ENCODE measurements at regions not wholly inside any gene's neighbourhood (a gene's known extent, or its start where the extent isn't known, plus 50 kb on each side); places are given as distances from the start of the nearest gene placed in this dataset.

- no peak for TF ChIP-seq ZFX (IDR thresholded peaks at IDR 0.05; ENCODE audit: borderline replicate concordance)
- no peak for TF ChIP-seq CTCF (IDR thresholded peaks at IDR 0.05)
- H3K27ac ChIP-seq, result no peak overlapping the region
Observed at GRCh38 chr18:57909620-57910019, 106.5 kb upstream of the ATP8B1 start.

- TF ChIP-seq CTCF (IDR thresholded peaks at IDR 0.05), result no peak
- no peak for TF ChIP-seq ZFX (IDR thresholded peaks at IDR 0.05; ENCODE audit: borderline replicate concordance)
- no peak overlapping the region for H3K27ac ChIP-seq
Observed at GRCh38 chr18:57908092-57908491, 105.0 kb upstream of the ATP8B1 start.

GRCh38 chr18:57907550-57907949 lies 104.4 kb upstream of the ATP8B1 start:
- no peak overlapping the region for H3K27ac ChIP-seq
- TF ChIP-seq CTCF (IDR thresholded peaks at IDR 0.05) (no peak), ZFX (IDR thresholded peaks at IDR 0.05; ENCODE audit: borderline replicate concordance) (no peak)

DNA sequence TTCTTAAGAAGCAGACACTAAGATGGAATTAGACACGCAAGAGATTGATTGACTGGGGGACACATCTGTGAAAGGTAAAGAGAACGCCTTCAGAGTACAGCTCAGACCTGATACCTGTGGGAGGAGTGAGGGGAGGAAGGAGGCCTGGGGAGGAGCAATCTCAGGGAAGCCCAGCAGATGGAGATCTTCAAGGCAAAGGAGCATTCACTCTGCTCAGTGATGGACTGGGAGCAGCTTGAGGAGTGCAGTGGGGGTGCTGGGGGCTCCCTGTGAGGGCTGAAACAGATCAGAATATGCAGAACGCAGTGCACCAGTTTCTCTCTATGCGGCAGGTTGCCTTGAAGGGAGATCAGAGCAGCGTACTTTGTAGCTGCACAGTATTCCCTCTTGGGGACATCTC lies 103.7 kb upstream of the ATP8B1 start:
- H3K27ac ChIP-seq, result no peak overlapping the region
- TF ChIP-seq ZFX (IDR thresholded peaks at IDR 0.05; ENCODE audit: borderline replicate concordance) (no peak), CTCF (IDR thresholded peaks at IDR 0.05) (peak; percentile 35)

- TF ChIP-seq CTCF (IDR thresholded peaks at IDR 0.05) (no peak), ZFX (IDR thresholded peaks at IDR 0.05; ENCODE audit: borderline replicate concordance) (no peak)
- H3K27ac ChIP-seq, result no peak overlapping the region
Observed at GRCh38 chr18:57904535-57904934, 101.4 kb upstream of the ATP8B1 start.

DNA sequence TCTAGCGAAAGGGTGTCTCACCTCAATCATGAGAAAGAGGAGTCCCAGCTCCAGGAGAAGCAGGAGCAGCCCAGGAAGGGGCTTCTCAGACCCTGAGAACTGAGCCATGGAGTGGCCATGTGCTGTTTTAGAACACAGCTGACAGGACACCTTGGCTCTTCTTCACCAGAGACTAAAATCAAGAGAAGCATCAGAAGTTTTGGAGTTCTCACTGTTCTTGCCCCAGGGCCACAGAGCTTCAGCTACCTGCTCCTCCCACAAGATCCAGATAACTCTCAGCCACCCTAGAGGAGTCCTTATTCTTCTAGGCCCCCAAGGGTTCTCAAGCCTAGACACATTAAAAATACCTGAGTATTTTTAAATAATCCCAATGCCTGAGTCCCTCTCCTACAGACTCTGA lies 99.6 kb upstream of the ATP8B1 start:
- TF ChIP-seq ZFX (IDR thresholded peaks at IDR 0.05; ENCODE audit: borderline replicate concordance) (no peak), CTCF (IDR thresholded peaks at IDR 0.05) (no peak)
- H3K27ac ChIP-seq, result no peak overlapping the region

GRCh38 chr18:57901825-57902589 lies 98.9 kb upstream of the ATP8B1 start:
- H3K27ac ChIP-seq, result no peak overlapping the region
- TF ChIP-seq CTCF (IDR thresholded peaks at IDR 0.05), result no peak
- TF ChIP-seq ZFX (IDR thresholded peaks at IDR 0.05; ENCODE audit: borderline replicate concordance), result no peak

Data from 22Rv1 (cell line).